Osteocyte (in vitro differentiated cells): ENCODE measurements at regions not wholly inside any gene's neighbourhood (a gene's known extent, or its start where the extent isn't known, plus 50 kb on each side); places are given as distances from the start of the nearest gene placed in this dataset.

Experiments used
- DNase-seq: peaks from one replicate; pipeline ENCODE4 v3.0.0; 2021; ENCODE audit warnings: mixed read lengths; ENCODE audit not compliant: unreplicated experiment; ENCODE audit errors: extremely low spot score
- H3K27ac Mint-ChIP-seq: one replicate; pipeline ENCODE4 v1.8.0; 2021; ENCODE audit warnings: mild to moderate bottlenecking, mixed read lengths; ENCODE audit not compliant: unreplicated experiment
- H3K27me3 Mint-ChIP-seq: one replicate; pipeline ENCODE4 v1.8.0; 2021; ENCODE audit warnings: mixed read lengths; ENCODE audit not compliant: unreplicated experiment
- H3K36me3 Mint-ChIP-seq: one replicate; pipeline ENCODE4 v1.8.0; 2021; ENCODE audit warnings: mixed read lengths; ENCODE audit not compliant: unreplicated experiment
- H3K4me1 Mint-ChIP-seq: one replicate; pipeline ENCODE4 v1.8.0; 2021; ENCODE audit warnings: mixed read lengths; ENCODE audit not compliant: unreplicated experiment
- H3K4me3 Mint-ChIP-seq: one replicate; pipeline ENCODE4 v1.8.0; 2021; ENCODE audit warnings: mild to moderate bottlenecking, moderate library complexity, mixed read lengths; ENCODE audit not compliant: unreplicated experiment
- H3K9me3 Mint-ChIP-seq: one replicate; pipeline ENCODE4 v1.8.0; 2021; ENCODE audit warnings: mixed read lengths; ENCODE audit not compliant: unreplicated experiment
- CTCF ChIP-seq: fragments of 200-600 bp; sonication (generic); IDR thresholded peaks from 2 replicates; pipeline ENCODE4 v1.5.0; 2021; ENCODE audit warnings: antibody characterized with exemption, mild to moderate bottlenecking, moderate library complexity

- Mint-ChIP-seq H3K27me3 (no peaks in the 10 kb centered on the region), H3K4me3 (no peak overlapping the region), H3K36me3 (peaks cover 2% of the 10 kb centered on the region), H3K9me3 (peaks cover 13% of the 10 kb centered on the region), H3K27ac (no peak overlapping the region), H3K4me1 (peaks cover 26% of the 10 kb centered on the region)
- TF ChIP-seq CTCF, result no peak
- no peak for DNase-seq
Measured at GRCh38 chr6:93970684-93971083, 551.3 kb upstream of the EPHA7 start.

GRCh38 chr6:93968126-93968525 is 548.8 kb upstream of the EPHA7 start:
- Mint-ChIP-seq H3K9me3 (peaks cover 13% of the 10 kb centered on the region), H3K4me1 (peaks cover 14% of the 10 kb centered on the region), H3K27ac (no peak overlapping the region), H3K4me3 (no peak overlapping the region), H3K27me3 (no peaks in the 10 kb centered on the region), H3K36me3 (peaks cover 2% of the 10 kb centered on the region)
- no peak for DNase-seq
- no peak for TF ChIP-seq CTCF

- no peak overlapping the region for H3K27ac Mint-ChIP-seq
- H3K27me3 Mint-ChIP-seq, result no peaks in the 10 kb centered on the region
- no peak for TF ChIP-seq CTCF
- no peak overlapping the region for H3K4me3 Mint-ChIP-seq
- no peaks in the 10 kb centered on the region for H3K36me3 Mint-ChIP-seq
- DNase-seq, result no peak
- peaks cover 9% of the 10 kb centered on the region for H3K9me3 Mint-ChIP-seq
- peaks cover 2% of the 10 kb centered on the region for H3K4me1 Mint-ChIP-seq
Measured at GRCh38 chr6:93964926-93965325, 545.6 kb upstream of the EPHA7 start.

- no peaks in the 10 kb centered on the region for H3K27me3 Mint-ChIP-seq
- no peaks in the 10 kb centered on the region for H3K36me3 Mint-ChIP-seq
- no peak overlapping the region for H3K27ac Mint-ChIP-seq
- no peak for DNase-seq
- peaks cover 2% of the 10 kb centered on the region for H3K4me1 Mint-ChIP-seq
- no peak for TF ChIP-seq CTCF
- H3K4me3 Mint-ChIP-seq, result no peak overlapping the region
- peaks cover 9% of the 10 kb centered on the region for H3K9me3 Mint-ChIP-seq
Measured at GRCh38 chr6:93964321-93964720, 545.0 kb upstream of the EPHA7 start.

GRCh38 chr6:93962566-93962965 is 543.2 kb upstream of the EPHA7 start:
- no peak for TF ChIP-seq CTCF
- Mint-ChIP-seq H3K4me1 (peaks cover 8% of the 10 kb centered on the region), H3K27ac (no peak overlapping the region), H3K27me3 (no peaks in the 10 kb centered on the region), H3K4me3 (no peak overlapping the region), H3K9me3 (peaks cover 15% of the 10 kb centered on the region), H3K36me3 (peaks cover 5% of the 10 kb centered on the region)
- no peak for DNase-seq
